Activated CD8-positive, alpha-beta T cell treated with anti-CD3 and anti-CD28 coated beads for 36 hours (primary cell): ENCODE measurements at regions not wholly inside any gene's neighbourhood (a gene's known extent, or its start where the extent isn't known, plus 50 kb on each side); places are given as distances from the start of the nearest gene placed in this dataset.

Experiments
- ATAC-seq: fragments of 200-7000 bp; cut with Tn5 transposase; one replicate; pipeline ENCODE4 v1.10.0; 2021; ENCODE audit warnings: mild to moderate bottlenecking, moderate library complexity
- CTCF ChIA-PET: fragments of 350-600 bp; sonication (Branson Sonifier 250); formaldehyde crosslinking; loops from one replicate; lab custom pipeline; 2021; ENCODE audit warnings: antibody characterized with exemption; lab: Charles Lee
- POLR2A ChIA-PET: fragments of 350-600 bp; sonication (Branson Sonifier 250); formaldehyde crosslinking; loops from one replicate; lab custom pipeline; 2021; ENCODE audit warnings: antibody characterized with exemption; lab: Charles Lee
- DNase-seq: peaks from one replicate; pipeline ENCODE4 v3.0.0-alpha.2; 2020
- H3K27ac Mint-ChIP-seq: one replicate; pipeline ENCODE4 v1.8.0; 2021; ENCODE audit warnings: mild to moderate bottlenecking, mixed read lengths
- H3K27me3 Mint-ChIP-seq: one replicate; pipeline ENCODE4 v1.8.0; 2021; ENCODE audit warnings: mixed read lengths
- H3K36me3 Mint-ChIP-seq: one replicate; pipeline ENCODE4 v1.8.0; 2021; ENCODE audit warnings: low read depth, mixed read lengths
- H3K4me1 Mint-ChIP-seq: one replicate; pipeline ENCODE4 v1.8.0; 2021; ENCODE audit warnings: low read depth, mixed read lengths
- H3K4me3 Mint-ChIP-seq: one replicate; pipeline ENCODE4 v1.8.0; 2021; ENCODE audit warnings: mild to moderate bottlenecking, moderate library complexity, mixed read lengths
- H3K9me3 Mint-ChIP-seq: one replicate; pipeline ENCODE4 v1.8.0; 2021; ENCODE audit warnings: mixed read lengths
- intact Hi-C: fragments of 100-400 bp; cut with micrococcal nuclease; formaldehyde crosslinking; loops from one replicate; pipeline ENCODE4 v1.10.0; 2022
- TF ChIP-seq, protein P1 (sequence below): fragments of 200-600 bp; IDR thresholded peaks from one replicate; pipeline ENCODE4 v1.8.0; 2022; ENCODE audit warnings: antibody characterized with exemption, mild to moderate bottlenecking

DNA sequence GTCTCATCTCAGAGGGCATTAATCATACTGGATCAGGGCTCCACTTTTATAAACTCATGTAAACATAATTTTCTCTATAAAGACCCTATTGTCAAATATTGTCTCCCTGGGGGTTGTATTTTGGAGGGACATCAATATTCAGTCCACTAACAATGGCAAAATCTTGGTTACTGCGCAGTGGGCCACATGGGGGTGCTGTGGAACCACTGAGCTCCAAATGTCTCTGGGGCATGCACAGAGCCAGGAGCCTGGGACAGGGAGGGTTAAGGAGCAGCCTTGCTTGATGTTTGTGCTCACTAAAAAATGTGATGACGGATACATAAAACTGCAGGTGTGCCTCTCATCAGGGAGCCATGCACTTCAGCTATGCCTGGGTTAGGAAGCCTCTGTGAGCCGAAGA, 62.1 kb upstream of the PRSS58 start:
- TF ChIP-seq, protein P1, sequence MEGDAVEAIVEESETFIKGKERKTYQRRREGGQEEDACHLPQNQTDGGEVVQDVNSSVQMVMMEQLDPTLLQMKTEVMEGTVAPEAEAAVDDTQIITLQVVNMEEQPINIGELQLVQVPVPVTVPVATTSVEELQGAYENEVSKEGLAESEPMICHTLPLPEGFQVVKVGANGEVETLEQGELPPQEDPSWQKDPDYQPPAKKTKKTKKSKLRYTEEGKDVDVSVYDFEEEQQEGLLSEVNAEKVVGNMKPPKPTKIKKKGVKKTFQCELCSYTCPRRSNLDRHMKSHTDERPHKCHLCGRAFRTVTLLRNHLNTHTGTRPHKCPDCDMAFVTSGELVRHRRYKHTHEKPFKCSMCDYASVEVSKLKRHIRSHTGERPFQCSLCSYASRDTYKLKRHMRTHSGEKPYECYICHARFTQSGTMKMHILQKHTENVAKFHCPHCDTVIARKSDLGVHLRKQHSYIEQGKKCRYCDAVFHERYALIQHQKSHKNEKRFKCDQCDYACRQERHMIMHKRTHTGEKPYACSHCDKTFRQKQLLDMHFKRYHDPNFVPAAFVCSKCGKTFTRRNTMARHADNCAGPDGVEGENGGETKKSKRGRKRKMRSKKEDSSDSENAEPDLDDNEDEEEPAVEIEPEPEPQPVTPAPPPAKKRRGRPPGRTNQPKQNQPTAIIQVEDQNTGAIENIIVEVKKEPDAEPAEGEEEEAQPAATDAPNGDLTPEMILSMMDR: peak; percentile 43
- H3K4me1 Mint-ChIP-seq: peaks cover 14% of the 10 kb centered on the region
- no peaks in the 10 kb centered on the region for H3K9me3 Mint-ChIP-seq
- peak overlapping the region; percentile 29 for H3K4me3 Mint-ChIP-seq
- POLR2A ChIA-PET: interaction anchor here (0.9 to 2.5 kb wide), 4 partner anchors 10 to 490 kb away, joined by 3 to 12 read pairs (median 4); no protein-coding TSS in a partner anchor
- H3K36me3 Mint-ChIP-seq: no peaks in the 10 kb centered on the region
- DNase-seq: peak; percentile 68
- H3K27me3 Mint-ChIP-seq: no peaks in the 10 kb centered on the region
- CTCF ChIA-PET: interaction anchor here (0.8 to 5.9 kb wide), 12 partner anchors 10 to 683 kb away, joined by 3 to 62 read pairs (median 6); no protein-coding TSS in a partner anchor
- intact Hi-C loops: loop anchor here (5.0 kb wide), 1 partner anchor 492 kb away; no protein-coding TSS in a partner anchor
- H3K27ac Mint-ChIP-seq: peak overlapping the region; percentile 30
- ATAC-seq: peak; percentile 82

- DNase-seq (no peak), ATAC-seq (no peak)
- H3K4me1 Mint-ChIP-seq: peaks cover 16% of the 10 kb centered on the region
- no peak overlapping the region for H3K4me3 Mint-ChIP-seq
- H3K27me3 Mint-ChIP-seq: peaks cover 4% of the 10 kb centered on the region
- no peak overlapping the region for H3K27ac Mint-ChIP-seq
- TF ChIP-seq, protein P1: no peak
- POLR2A ChIA-PET: no interaction called here
- CTCF ChIA-PET: interaction anchor here (0.7 to 4.1 kb wide), 7 partner anchors 10 to 604 kb away, joined by 3 to 43 read pairs (median 4); no protein-coding TSS in a partner anchor
- no peaks in the 10 kb centered on the region for H3K9me3 Mint-ChIP-seq
- intact Hi-C loops: no loop called here
- no peaks in the 10 kb centered on the region for H3K36me3 Mint-ChIP-seq
These were observed 56.4 kb upstream of the PRSS58 start for GRCh38 chr7:142314281-142314680.

GRCh38 chr7:142313528-142313927, 55.7 kb upstream of the PRSS58 start:
- ChIA-PET CTCF (interaction anchor here (1.1 to 4.1 kb wide), 4 partner anchors 9 to 338 kb away, joined by 3 to 43 read pairs (median 12); no protein-coding TSS in a partner anchor), POLR2A (interaction anchor here (1.0 kb wide), 1 partner anchor 484 kb away, joined by 3 read pairs; no protein-coding TSS in a partner anchor)
- DNase-seq (peak; percentile 53), ATAC-seq (peak; percentile 77)
- TF ChIP-seq, protein P1: no peak
- intact Hi-C loops: no loop called here
- H3K4me1 Mint-ChIP-seq: peaks cover 16% of the 10 kb centered on the region
- peak overlapping the region; percentile 49 for H3K4me3 Mint-ChIP-seq
- no peaks in the 10 kb centered on the region for H3K36me3 Mint-ChIP-seq
- no peaks in the 10 kb centered on the region for H3K9me3 Mint-ChIP-seq
- H3K27ac Mint-ChIP-seq: no peak overlapping the region
- peaks cover 4% of the 10 kb centered on the region for H3K27me3 Mint-ChIP-seq

DNA sequence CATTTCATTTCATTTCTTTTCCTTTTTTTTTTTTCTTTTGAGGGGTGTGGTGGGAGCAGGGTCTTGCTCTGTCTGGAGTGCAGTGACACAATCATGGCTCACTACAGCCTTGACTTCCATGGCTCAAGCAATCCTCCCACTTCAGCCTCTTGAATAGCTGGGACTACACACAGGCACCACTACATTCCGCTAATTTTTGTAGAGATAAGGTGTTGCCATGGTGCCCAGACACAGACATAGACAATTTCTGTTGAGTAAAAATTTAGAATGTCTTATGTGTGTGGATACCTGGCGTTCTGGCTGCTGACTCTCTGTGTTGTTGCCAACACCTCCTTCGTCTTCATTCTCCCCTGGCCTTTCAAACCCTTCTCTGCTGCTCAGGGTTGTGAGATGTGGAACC, 54.0 kb upstream of the PRSS58 start:
- no peak for ATAC-seq
- no peaks in the 10 kb centered on the region for H3K9me3 Mint-ChIP-seq
- peak overlapping the region; percentile 49 for H3K4me3 Mint-ChIP-seq
- TF ChIP-seq, protein P1: no peak
- no peak for DNase-seq
- ChIA-PET CTCF (interaction anchor here (1.3 to 4.1 kb wide), 2 partner anchors 8 to 11 kb away, joined by 5 to 43 read pairs; no protein-coding TSS in a partner anchor), POLR2A (interaction anchor here (0.9 to 1.1 kb wide), 2 partner anchors 477 to 487 kb away, joined by 3 read pairs; no protein-coding TSS in a partner anchor)
- H3K27me3 Mint-ChIP-seq: peaks cover 4% of the 10 kb centered on the region
- H3K27ac Mint-ChIP-seq: peak overlapping the region; percentile 43
- intact Hi-C loops: no loop called here
- H3K36me3 Mint-ChIP-seq: no peaks in the 10 kb centered on the region
- H3K4me1 Mint-ChIP-seq: peaks cover 16% of the 10 kb centered on the region

- TF ChIP-seq, protein P1: no peak
- Mint-ChIP-seq H3K27ac (peak overlapping the region; percentile 45), H3K36me3 (no peaks in the 10 kb centered on the region), H3K4me1 (peaks cover 11% of the 10 kb centered on the region), H3K27me3 (no peaks in the 10 kb centered on the region), H3K4me3 (peak overlapping the region; percentile 49), H3K9me3 (no peaks in the 10 kb centered on the region)
- ChIA-PET POLR2A (interaction anchor here (1.0 to 2.6 kb wide), 2 partner anchors 489 to 490 kb away, joined by 3 to 9 read pairs; no protein-coding TSS in a partner anchor), CTCF (interaction anchor here (0.7 to 1.2 kb wide), 2 partner anchors 11 to 54 kb away, joined by 3 to 7 read pairs; no protein-coding TSS in a partner anchor)
- DNase-seq: no peak
- intact Hi-C loops: loop anchor here (1.0 to 10.0 kb wide), 2 partner anchors 35 to 496 kb away; no protein-coding TSS in a partner anchor
- ATAC-seq: no peak
These were observed 51.1 kb upstream of the PRSS58 start for GRCh38 chr7:142308918-142309317.
